GM18511 (cell line): ENCODE measurements at regions not wholly inside any gene's neighbourhood (a gene's known extent, or its start where the extent isn't known, plus 50 kb on each side); places are given as distances from the start of the nearest gene placed in this dataset.

ENCODE experiments used
- ATAC-seq: cut with Tn5 transposase; IDR thresholded peaks from one replicate; pipeline ENCODE4 v1.9.1; 2021; ENCODE audit warnings: mild to moderate bottlenecking, moderate library complexity; ENCODE audit not compliant: unreplicated experiment

GRCh38 chr14:22460461-22461195 is 128.4 kb downstream of the DAD1 start:
- ATAC-seq, result no peak

DNA sequence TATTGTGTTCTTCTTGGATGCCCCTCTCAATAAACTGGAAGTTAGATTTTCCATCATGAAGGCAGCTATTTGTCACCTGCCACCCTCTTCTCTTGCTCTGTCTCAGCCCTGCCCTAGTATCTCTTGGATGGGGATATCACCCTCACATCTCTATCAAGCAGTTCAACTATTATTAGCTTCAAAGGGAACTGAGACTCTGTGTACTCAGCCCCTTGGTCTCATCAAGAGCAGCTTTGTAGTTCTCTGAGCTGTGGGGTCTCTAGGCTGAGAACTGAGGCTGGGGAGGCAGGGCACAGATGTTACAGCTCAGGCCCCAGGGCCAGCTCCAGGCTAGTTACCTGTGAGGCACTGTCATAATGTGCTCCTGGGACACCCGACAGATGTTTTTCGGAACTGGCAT is 130.3 kb downstream of the DAD1 start:
- no peak for ATAC-seq

DNA sequence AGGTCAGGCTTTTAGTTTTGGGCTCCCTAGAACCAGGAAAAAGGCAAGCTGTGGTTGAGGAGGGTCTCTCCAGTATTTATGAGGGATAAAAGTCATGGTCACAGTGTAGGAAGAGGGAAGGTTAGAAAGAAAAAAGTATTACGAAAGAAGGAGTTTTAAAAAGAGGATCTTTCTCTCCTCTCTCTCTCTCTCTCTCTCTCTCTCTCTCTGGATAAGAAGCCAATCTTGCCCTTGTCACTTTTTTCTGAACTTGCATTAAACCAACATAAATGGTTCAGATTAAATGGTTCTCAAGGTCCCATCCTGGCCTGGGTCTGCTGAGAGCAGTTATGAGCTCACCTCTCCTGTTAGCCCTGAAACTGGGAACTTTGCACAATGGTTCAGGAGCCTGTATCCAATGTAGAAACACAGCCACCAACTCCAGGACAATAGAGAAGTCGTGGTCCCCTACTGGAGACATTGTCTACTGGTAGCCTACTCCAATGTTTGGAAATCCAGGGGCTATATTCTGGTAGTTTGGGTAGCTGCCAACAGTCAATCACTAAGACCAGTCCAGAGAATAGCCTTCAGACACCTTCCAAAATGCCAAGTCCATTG is 131.9 kb downstream of the DAD1 start:
- ATAC-seq, result no peak

DNA sequence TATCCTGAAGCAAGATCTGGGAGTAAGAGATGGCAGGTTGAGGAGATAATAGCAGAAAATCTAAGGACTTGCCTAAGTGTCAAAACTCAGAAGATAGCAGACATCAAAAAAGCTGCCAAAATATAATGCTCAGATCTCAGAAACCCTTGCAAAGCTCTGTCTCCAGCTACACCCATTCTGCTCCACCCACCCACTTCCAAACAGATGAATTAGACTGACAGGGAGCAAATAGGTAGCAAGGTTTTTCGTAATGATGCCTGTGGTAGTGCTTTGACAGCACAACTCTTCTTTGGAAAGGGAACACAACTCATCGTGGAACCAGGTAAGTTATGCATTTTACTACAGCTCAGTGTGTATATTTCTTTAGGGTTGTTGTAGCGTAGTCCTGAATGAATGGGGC is 132.6 kb downstream of the DAD1 start:
- ATAC-seq, result no peak

GRCh38 chr14:22452330-22452729 is 136.7 kb downstream of the DAD1 start:
- ATAC-seq, result no peak

DNA sequence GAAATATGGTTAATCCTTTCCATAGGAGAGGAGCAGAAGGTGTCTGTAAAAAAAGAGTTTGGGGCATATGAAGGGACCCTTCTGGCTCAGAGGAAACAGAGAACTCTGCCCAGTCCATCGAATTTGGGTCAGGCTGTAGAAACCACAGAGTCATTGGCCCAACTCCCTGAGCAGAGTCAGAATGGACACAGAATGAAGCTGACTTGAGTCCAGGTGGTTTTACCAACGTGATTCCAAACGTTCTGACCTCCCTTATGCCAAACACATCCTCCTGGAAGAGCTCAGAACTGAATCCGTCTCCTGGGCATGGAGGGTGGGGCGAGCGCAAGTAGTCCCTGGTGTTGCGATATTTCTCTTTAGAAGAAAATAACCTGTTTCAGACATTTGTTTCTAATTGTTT is 138.8 kb downstream of the DAD1 start:
- ATAC-seq, result no peak

DNA sequence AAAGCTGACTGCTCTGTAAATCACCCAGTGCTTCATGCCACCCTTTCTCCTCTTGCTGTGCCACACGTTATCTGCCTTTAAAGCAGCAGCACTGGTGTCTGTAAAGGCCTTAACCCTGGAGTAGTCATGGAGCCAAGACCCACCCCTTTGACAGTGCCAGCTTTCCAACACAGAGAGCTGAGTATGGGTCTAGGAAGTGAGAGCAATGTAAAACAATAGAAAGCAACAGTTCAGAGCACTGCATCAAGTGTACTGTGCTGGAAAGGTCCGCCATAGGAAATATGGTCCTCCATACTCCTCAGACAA is 139.5 kb downstream of the DAD1 start:
- no peak for ATAC-seq

DNA sequence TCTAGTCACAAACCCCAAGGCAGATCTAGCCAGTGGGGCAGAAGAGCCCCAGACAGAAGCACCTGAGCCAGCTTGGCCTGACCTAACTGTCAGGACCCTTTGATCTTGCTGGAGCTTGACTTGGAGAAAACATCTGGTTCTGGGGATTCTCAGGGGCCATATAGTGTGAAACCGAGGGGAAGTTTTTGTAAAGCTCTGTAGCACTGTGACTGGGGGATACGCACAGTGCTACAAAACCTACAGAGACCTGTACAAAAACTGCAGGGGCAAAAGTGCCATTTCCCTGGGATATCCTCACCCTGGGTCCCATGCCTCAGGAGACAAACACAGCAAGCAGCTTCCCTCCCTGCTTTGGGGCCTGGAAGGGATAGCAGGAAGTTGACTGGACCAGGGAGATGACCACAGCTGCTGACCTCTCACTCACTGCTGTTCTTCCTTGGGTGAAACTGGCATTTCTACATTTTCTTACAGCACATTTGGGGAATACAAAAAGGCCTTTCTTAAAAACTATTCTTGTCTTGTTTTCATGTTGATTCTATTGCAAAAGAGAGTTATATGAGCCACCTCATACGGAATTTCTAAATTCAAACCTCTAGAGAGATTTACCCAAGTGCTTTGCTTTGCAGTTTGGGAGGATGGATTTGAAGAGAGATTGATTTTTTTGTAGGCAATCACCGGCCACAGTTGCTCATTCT is 140.0 kb downstream of the DAD1 start:
- peak; percentile 52 for ATAC-seq

- ATAC-seq, result peak; percentile 77
Measured at GRCh38 chr14:22448035-22448904, 140.8 kb downstream of the DAD1 start.

- ATAC-seq, result no peak
Measured at GRCh38 chr14:22438742-22439141, 150.3 kb downstream of the DAD1 start.

DNA sequence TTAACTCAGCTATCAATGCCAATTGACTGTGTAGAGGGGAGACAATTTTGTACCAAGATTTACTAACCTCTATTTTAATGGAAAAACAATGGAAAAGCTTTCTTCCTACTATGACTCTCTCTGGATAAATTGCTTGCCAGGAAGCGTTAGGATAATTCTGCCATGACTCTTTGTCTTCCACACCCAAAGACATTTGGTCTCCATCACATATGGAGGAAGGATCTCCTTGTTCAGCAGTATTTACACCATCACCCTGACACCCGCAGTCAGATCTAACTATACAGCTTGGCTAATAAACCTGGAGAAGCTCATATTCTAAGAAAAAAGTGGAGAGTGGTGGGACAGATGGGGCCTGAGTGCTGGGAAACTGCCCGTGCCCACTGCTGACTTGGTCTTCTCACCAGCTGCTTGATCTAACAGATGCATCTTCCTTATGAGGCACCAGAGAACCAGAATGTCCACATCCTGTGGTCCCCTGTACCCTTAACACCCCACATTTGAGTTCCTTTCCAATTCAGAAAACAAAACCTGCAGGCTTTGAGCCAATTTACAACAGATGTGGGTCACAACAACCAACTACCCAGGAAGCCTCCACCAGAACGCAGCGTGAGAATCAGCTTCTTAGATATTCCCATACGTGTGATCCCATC is 154.0 kb downstream of the DAD1 start:
- no peak for ATAC-seq

DNA sequence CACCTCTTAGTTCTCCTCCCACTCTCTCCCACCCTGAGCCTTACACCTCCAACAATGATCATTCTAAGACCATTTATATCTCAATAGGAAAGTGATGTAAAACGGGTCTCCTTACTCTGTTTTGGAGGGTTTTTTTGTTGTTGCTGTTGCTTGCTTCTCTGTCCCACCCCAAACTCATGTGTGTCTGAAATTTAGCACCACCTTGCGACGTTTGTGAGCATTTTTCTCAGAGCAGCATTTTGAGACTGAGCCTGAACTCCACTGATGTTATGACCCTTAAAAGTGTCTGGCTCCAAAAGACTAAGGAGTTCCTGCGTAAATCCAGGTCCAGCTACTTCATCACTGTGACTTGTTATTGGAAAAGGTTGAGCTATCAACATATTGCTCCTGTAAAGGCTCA is 155.0 kb downstream of the DAD1 start:
- no peak for ATAC-seq

DNA sequence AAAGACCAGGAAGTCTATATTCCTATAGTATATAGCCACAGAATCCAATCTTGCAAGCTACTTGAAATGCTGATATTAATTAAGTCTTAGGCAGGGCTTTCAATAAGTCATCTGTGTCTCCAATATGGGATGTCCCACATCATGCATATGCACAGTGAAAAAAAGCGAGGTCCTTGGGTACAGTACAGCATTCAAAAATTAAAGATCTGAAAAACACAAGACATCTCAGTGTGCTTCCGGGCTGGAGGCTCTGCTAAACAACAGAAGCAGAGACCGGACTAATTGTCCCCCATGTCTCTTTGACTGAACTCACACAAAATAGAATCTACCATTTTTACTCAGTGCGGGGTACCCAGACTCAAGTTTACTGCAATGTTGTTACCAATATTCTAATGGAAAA is 156.0 kb downstream of the DAD1 start:
- no peak for ATAC-seq

DNA sequence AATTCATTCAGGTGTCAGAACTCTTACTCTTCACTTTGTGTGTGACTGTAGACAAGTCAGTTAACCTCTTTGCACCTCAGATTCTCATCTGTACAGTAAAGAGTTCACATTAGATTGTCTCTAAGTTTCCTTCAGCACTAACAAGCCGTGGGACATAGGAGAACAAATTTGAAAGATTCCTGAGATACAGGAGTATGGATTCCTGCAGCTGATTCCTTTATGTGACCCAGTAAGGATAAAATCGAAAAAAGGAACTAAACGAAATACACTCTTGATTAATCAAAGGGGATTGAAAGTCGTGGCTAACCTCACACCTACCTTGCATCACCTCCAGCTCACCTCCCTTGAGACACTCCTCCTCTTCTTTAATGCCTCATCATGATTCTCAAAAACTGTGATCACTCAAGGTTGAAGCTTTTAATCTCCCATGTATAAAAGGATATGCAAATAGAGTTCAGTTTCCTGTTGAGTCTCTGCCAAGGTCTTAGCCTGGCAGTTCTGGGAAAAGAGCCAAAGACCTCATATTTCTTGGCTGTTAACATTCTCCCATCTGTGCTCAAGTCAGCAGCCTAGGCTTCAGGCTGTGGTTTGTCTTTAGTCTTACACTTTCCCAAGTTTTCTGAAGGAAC is 156.6 kb downstream of the DAD1 start:
- ATAC-seq, result no peak

GRCh38 chr14:22429546-22430294 is 159.3 kb downstream of the DAD1 start:
- no peak for ATAC-seq

- no peak for ATAC-seq
Measured at GRCh38 chr14:22428700-22429291, 160.2 kb downstream of the DAD1 start.

DNA sequence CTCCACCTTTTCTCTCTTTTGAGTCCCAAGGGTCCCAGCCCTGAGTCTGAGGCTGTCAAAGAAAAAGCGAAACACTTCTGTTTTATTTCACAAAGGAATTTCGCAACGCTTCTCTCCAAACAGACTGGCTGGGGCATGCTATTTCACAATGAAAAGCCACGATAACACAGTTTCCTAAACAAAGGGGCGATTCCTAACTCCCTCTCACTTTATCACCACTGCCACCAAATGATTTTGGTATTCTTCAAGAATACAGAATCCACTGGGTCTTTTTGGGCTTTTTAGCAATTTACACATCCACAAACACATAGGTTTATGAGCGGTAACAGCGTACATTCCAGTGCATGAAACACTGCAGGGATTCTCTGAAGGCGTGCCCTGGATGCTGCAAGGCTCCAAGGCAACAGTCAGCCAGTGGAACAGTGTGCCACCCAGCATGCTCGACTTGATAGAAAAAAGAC is 161.2 kb downstream of the DAD1 start:
- no peak for ATAC-seq

DNA sequence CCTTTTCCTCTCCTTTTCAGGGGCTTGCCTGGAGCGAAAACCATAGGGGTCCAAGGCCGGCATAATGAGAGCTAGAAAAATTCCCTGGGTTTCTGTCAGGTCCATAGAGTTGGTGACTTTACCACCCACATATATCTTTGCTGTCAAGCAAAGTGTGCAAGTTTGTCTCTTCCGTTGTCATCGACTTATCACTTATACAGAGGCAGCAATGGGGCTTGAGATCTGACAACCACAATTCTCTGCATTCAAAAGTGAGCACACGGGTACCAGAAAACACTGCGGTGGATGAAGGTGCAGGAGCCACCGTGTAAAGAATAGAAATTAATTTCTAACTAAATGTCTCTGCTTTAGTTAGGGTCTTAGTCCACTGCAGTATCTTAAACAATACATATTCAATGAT is 162.3 kb downstream of the DAD1 start:
- no peak for ATAC-seq

DNA sequence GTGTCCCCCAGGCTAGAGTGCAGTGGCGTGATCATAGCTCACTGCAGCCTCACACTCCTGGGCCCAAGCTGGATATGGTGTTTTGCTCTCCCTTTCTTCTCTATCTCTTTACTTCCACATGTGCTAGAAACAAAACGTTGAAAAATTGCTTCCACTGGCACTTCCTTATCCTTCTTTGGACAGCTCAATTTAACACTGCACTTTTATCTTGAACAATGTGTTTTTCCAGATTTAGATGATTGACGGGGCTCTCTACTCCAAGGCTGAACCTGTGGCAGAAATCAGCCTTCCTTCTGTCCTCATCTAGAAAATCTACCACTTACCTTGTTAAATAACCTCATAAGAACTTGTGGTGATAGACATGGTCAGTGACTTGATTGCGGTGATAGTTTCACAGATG is 165.1 kb downstream of the DAD1 start:
- no peak for ATAC-seq
